SK-N-SH (cell line): ENCODE measurements at regions not wholly inside any gene's neighbourhood (a gene's known extent, or its start where the extent isn't known, plus 50 kb on each side); places are given as distances from the start of the nearest gene placed in this dataset.

ENCODE experiments used
- NRF1 ChIP-seq: IDR thresholded peaks from 2 replicates; pipeline ENCODE4 v1.6.1; 2012; ENCODE audit warnings: low read depth, mild to moderate bottlenecking, low read length
- POLR2AphosphoS5 ChIP-seq: IDR thresholded peaks from 2 replicates; pipeline ENCODE4 v1.6.1; 2012; ENCODE audit warnings: low read depth, low read length
- RCOR1 ChIP-seq: fragments of 150-350 bp; IDR thresholded peaks from 2 replicates; pipeline ENCODE4 v1.6.1; 2017; ENCODE audit warnings: antibody characterized with exemption, low read length
- TF ChIP-seq, protein P1 (sequence below): IDR thresholded peaks from 2 replicates; pipeline ENCODE4 v1.6.1; 2012; ENCODE audit warnings: mild to moderate bottlenecking, low read depth, low read length, moderate library complexity
- TF ChIP-seq, protein P2 (sequence below): fragments of 200-600 bp; sonication (generic); IDR thresholded peaks from 2 replicates; pipeline ENCODE4 v1.6.1; 2017; ENCODE audit warnings: antibody characterized with exemption, mild to moderate bottlenecking, moderate library complexity

DNA sequence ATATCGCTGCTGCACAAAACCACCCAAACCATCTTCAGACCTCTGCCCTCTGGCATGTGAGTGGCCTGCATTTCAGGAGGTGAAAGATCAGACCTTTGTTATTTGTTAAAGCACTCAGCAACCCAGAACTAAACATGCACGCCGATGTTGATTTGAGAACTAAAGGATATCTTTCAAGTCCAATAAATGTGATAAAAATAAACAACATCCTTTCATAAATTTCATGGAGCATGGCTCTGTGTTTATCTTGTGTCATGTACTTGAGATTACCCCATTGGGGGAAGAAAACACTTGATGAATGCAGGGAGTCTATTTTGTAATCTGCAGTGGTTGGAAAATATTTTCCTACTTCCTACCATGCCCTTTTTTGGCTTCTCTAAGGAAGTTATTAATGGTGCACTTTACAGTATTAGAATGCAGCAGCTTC lies 70.8 kb upstream of the GATA6 start:
- TF ChIP-seq, protein P1, sequence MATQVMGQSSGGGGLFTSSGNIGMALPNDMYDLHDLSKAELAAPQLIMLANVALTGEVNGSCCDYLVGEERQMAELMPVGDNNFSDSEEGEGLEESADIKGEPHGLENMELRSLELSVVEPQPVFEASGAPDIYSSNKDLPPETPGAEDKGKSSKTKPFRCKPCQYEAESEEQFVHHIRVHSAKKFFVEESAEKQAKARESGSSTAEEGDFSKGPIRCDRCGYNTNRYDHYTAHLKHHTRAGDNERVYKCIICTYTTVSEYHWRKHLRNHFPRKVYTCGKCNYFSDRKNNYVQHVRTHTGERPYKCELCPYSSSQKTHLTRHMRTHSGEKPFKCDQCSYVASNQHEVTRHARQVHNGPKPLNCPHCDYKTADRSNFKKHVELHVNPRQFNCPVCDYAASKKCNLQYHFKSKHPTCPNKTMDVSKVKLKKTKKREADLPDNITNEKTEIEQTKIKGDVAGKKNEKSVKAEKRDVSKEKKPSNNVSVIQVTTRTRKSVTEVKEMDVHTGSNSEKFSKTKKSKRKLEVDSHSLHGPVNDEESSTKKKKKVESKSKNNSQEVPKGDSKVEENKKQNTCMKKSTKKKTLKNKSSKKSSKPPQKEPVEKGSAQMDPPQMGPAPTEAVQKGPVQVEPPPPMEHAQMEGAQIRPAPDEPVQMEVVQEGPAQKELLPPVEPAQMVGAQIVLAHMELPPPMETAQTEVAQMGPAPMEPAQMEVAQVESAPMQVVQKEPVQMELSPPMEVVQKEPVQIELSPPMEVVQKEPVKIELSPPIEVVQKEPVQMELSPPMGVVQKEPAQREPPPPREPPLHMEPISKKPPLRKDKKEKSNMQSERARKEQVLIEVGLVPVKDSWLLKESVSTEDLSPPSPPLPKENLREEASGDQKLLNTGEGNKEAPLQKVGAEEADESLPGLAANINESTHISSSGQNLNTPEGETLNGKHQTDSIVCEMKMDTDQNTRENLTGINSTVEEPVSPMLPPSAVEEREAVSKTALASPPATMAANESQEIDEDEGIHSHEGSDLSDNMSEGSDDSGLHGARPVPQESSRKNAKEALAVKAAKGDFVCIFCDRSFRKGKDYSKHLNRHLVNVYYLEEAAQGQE: no peak
- no peak for TF ChIP-seq RCOR1
- TF ChIP-seq, protein P2, sequence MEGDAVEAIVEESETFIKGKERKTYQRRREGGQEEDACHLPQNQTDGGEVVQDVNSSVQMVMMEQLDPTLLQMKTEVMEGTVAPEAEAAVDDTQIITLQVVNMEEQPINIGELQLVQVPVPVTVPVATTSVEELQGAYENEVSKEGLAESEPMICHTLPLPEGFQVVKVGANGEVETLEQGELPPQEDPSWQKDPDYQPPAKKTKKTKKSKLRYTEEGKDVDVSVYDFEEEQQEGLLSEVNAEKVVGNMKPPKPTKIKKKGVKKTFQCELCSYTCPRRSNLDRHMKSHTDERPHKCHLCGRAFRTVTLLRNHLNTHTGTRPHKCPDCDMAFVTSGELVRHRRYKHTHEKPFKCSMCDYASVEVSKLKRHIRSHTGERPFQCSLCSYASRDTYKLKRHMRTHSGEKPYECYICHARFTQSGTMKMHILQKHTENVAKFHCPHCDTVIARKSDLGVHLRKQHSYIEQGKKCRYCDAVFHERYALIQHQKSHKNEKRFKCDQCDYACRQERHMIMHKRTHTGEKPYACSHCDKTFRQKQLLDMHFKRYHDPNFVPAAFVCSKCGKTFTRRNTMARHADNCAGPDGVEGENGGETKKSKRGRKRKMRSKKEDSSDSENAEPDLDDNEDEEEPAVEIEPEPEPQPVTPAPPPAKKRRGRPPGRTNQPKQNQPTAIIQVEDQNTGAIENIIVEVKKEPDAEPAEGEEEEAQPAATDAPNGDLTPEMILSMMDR: no peak
- no peak for TF ChIP-seq NRF1
- TF ChIP-seq POLR2AphosphoS5: no peak
